T-cell (primary cell): ENCODE measurements at regions not wholly inside any gene's neighbourhood (a gene's known extent, or its start where the extent isn't known, plus 50 kb on each side); places are given as distances from the start of the nearest gene placed in this dataset.

Source experiments
- ATAC-seq, 4 experiments: fragments of 200-7000 bp in 3 of 4; fragments of 150-1000 bp in 1 of 4; cut with Tn5 transposase; replicated peaks in 1 of 4; 1 replicate in 3 of 4; 2 replicates in 1 of 4; pipeline ENCODE4 v1.10.0; 2021; ENCODE audit warnings: moderate library complexity in 3 of 4, mild to moderate bottlenecking in 2 of 4, moderate number of reproducible peaks in 1 of 4
- CTCF ChIA-PET, 2 donors: fragments of 300-600 bp; sonication (Branson Sonifier 250); formaldehyde crosslinking; loops; one replicate each; lab custom pipeline; 2022; ENCODE audit warnings: antibody characterized with exemption in 2 of 2; lab: Charles Lee
- POLR2A ChIA-PET, 2 donors: fragments of 300-600 bp; sonication (Branson Sonifier 250); formaldehyde crosslinking; loops; one replicate each; lab custom pipeline; 2022; ENCODE audit warnings: antibody characterized with exemption in 2 of 2; lab: Charles Lee
- DNase-seq, 35 experiments: peaks; one replicate each; pipeline versions ENCODE4 v3.0.0 to v3.0.0-alpha.2; 2013 to 2023
- H3K27ac ChIP-seq: one replicate; pipeline ENCODE4 v1.5.1; 2013; ENCODE audit warnings: low read length
- H3K27me3 ChIP-seq, 2 experiments: replicated peaks in 1 of 2; 1 replicate in 1 of 2; 2 replicates in 1 of 2; pipeline versions ENCODE4 v1.6.1 to v1.7.0; 2013; ENCODE audit warnings: low read length in 1 of 2, mixed read lengths in 1 of 2; ENCODE audit not compliant: control insufficient read depth in 2 of 2, insufficient read depth in 2 of 2; ENCODE audit errors: extremely low read depth in 1 of 2
- H3K36me3 ChIP-seq, 2 donors: 1 replicate in 1 of 2; 2 replicates in 1 of 2; pipeline versions ENCODE4 v1.6.1 to v1.7.0; 2013; ENCODE audit warnings: low read length in 1 of 2; ENCODE audit not compliant: control insufficient read depth in 2 of 2, insufficient read depth in 1 of 2; ENCODE audit errors: extremely low read depth in 1 of 2
- H3K4me1 ChIP-seq, 2 experiments: 1 replicate in 1 of 2; 2 replicates in 1 of 2; pipeline versions ENCODE4 v1.6.1 to v1.7.0; 2013; ENCODE audit warnings: low read length in 2 of 2, mixed read lengths in 1 of 2; ENCODE audit not compliant: insufficient read depth in 2 of 2, control insufficient read depth in 1 of 2; ENCODE audit errors: extremely low read depth in 1 of 2
- H3K4me3 ChIP-seq, 2 donors: 1 replicate in 1 of 2; 2 replicates in 1 of 2; pipeline versions ENCODE4 v1.5.1 to v1.7.0; 2013; ENCODE audit warnings: mild to moderate bottlenecking in 2 of 2, low read length in 1 of 2, moderate library complexity in 1 of 2; ENCODE audit not compliant: control insufficient read depth in 1 of 2; ENCODE audit errors: extremely low read depth in 1 of 2
- H3K9me3 ChIP-seq: 2 replicates; pipeline ENCODE4 v1.7.0; 2013
- H3K27ac Mint-ChIP-seq, 2 donors: one replicate each; pipeline ENCODE4 v1.8.0; 2020 to 2021; ENCODE audit warnings: mild to moderate bottlenecking in 2 of 2, mixed read lengths in 2 of 2
- H3K27me3 Mint-ChIP-seq, 2 donors: one replicate each; pipeline ENCODE4 v1.8.0; 2021 to 2022; ENCODE audit warnings: mixed read lengths in 2 of 2
- H3K36me3 Mint-ChIP-seq: one replicate; pipeline ENCODE4 v1.8.0; 2021; ENCODE audit warnings: mixed read lengths
- H3K4me1 Mint-ChIP-seq, 3 donors: one replicate each; pipeline ENCODE4 v1.8.0; 2020 to 2022; ENCODE audit warnings: mixed read lengths in 3 of 3, mild to moderate bottlenecking in 1 of 3
- H3K4me3 Mint-ChIP-seq, 3 donors: one replicate each; pipeline ENCODE4 v1.8.0; 2020 to 2022; ENCODE audit warnings: mild to moderate bottlenecking in 3 of 3, mixed read lengths in 3 of 3, moderate library complexity in 3 of 3
- H3K9me3 Mint-ChIP-seq, 3 donors: one replicate each; pipeline ENCODE4 v1.8.0; 2020 to 2022; ENCODE audit warnings: mixed read lengths in 3 of 3
- WGBS: methylation state at CpG from one replicate; pipeline ENCODE4 v1.1.5; 2013; ENCODE audit warnings: missing lambda C conversion rate; ENCODE audit not compliant: insufficient coverage; 5-methylcytosine and 5-hydroxymethylcytosine counted together

DNA sequence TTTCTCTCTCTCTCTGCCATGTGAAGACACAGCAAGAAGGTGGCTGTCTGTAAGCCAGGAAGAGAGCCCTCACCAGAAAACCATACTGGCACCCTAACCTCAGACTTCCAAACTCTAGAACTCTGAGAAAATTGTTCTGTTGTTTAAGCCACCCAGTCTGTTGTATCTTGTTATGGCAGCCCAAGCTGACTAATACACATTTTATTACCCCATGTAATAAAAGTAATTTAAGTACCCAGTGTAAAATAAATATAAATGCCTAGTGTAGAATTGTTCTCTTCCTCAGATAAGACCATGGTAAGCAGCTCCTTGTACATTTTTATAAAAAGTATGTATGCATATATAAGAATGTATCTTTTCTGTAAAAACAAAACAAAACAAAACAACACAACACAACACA, 119.7 kb downstream of the DTL start:
- H3K4me3 Mint-ChIP-seq, result no peak overlapping the region
- H3K4me1 Mint-ChIP-seq, result peaks cover 10 to 14% (median 10%) of the 10 kb centered on the region in 3 donors
- POLR2A ChIA-PET, result no interaction called here
- ATAC-seq, result no peak
- peaks cover 0 to 7% (median 2%) of the 10 kb centered on the region in 3 donors for H3K9me3 Mint-ChIP-seq
- no peak overlapping the region for H3K4me3 ChIP-seq
- no peaks in the 10 kb centered on the region for H3K36me3 Mint-ChIP-seq
- H3K27me3 Mint-ChIP-seq, result no peaks in the 10 kb centered on the region
- CTCF ChIA-PET, result no interaction called here
- no peaks in the 10 kb centered on the region for H3K36me3 ChIP-seq
- no peak for DNase-seq
- no peaks in the 10 kb centered on the region for H3K27me3 ChIP-seq
- H3K27ac Mint-ChIP-seq, result no peak overlapping the region
- H3K4me1 ChIP-seq, result peaks cover 4 to 9% of the 10 kb centered on the region in 2 experiments
- no peaks in the 10 kb centered on the region for H3K9me3 ChIP-seq
- H3K27ac ChIP-seq, result no peak overlapping the region

- Histone ChIP-seq H3K36me3 (no peaks in the 10 kb centered on the region), H3K4me1 (peaks cover 9 to 12% of the 10 kb centered on the region in 2 experiments), H3K27ac (no peak overlapping the region), H3K9me3 (no peaks in the 10 kb centered on the region), H3K4me3 (no peak overlapping the region), H3K27me3 (no peaks in the 10 kb centered on the region)
- ATAC-seq (no peak), DNase-seq (no peak)
- H3K36me3 Mint-ChIP-seq, result no peaks in the 10 kb centered on the region
- peaks cover 0 to 7% (median 2%) of the 10 kb centered on the region in 3 donors for H3K9me3 Mint-ChIP-seq
- CTCF ChIA-PET, result no interaction called here
- no peak overlapping the region for H3K27ac Mint-ChIP-seq
- POLR2A ChIA-PET, result no interaction called here
- WGBS, result 92% methylated on average over 6 of the region's 6 CpGs
- H3K4me3 Mint-ChIP-seq, result no peak overlapping the region
- no peaks in the 10 kb centered on the region for H3K27me3 Mint-ChIP-seq
- peaks cover 19 to 24% (median 24%) of the 10 kb centered on the region in 3 donors for H3K4me1 Mint-ChIP-seq
Observed at GRCh38 chr1:212157252-212157651, 121.7 kb downstream of the DTL start.

DNA sequence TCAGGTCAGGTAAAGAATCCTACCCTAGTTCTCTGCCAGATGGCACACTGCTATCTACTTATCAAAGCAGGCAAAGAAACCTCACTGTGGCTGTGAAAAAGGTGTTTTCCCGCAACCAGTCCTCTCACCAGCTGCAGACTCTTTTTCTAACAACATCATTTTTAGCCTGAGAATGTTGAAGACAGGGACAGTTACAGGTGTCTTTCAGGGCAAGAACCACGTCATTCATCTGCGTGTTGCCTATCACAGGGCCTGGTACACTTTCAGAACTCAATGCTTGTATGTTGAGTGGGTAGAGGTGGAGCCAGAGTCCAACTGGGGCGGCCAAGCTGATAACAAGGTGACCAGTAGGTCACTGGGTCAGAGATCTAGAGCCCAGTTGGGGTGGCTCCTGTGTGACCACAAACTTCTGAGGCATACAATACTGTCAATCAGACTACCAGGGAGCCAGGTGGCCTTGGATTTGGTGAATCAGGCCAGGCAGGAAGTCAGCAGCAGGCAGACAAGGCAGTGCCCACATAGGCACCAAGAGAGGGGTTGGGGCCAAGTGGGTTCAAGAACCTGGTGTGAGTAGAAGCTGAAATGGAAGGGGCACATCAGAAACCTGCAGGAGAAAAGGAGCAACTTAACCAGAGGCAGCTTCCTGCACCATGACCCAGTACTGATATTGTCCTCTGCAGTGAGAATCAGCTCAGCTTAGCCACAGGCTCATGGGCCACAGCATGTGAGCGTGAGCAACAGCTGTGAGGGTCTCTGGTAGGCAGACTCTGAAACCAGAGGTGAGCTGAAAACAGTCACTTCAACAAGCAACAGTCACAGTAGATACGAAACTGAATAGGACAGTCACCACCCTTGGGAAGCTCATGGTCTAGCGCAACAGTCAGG, 123.6 kb downstream of the DTL start:
- 49% methylated on average over 3 of the region's 7 CpGs for WGBS

GRCh38 chr1:212161231-212161781, 123.9 kb upstream of the PPP2R5A start:
- no peak overlapping the region for H3K4me3 Mint-ChIP-seq
- Histone ChIP-seq H3K9me3 (no peaks in the 10 kb centered on the region), H3K4me1 (peaks cover 16 to 22% of the 10 kb centered on the region in 2 experiments), H3K27ac (no peak overlapping the region), H3K27me3 (no peaks in the 10 kb centered on the region), H3K36me3 (no peaks in the 10 kb centered on the region), H3K4me3 (no peak overlapping the region)
- ChIA-PET CTCF (interaction anchor here in 1 of 2 donors (0.5 to 1.0 kb wide), 2 partner anchors 91 to 133 kb away, joined by 3 to 4 read pairs; no protein-coding TSS in a partner anchor), POLR2A (interaction anchor here in 1 of 2 donors (0.5 kb wide), 1 partner anchor 582 kb away, joined by 3 read pairs; no protein-coding TSS in a partner anchor)
- peaks cover 19 to 30% (median 24%) of the 10 kb centered on the region in 3 donors for H3K4me1 Mint-ChIP-seq
- WGBS, result 20% methylated on average over 1 of the region's 2 CpGs
- no peak overlapping the region for H3K27ac Mint-ChIP-seq
- H3K36me3 Mint-ChIP-seq, result no peaks in the 10 kb centered on the region
- no peaks in the 10 kb centered on the region for H3K9me3 Mint-ChIP-seq
- no peaks in the 10 kb centered on the region for H3K27me3 Mint-ChIP-seq
- no peak for ATAC-seq
- DNase-seq, result no peak

More for the DNA sequence above, 123.6 kb downstream of the DTL start:
- Histone ChIP-seq H3K27me3 (no peaks in the 10 kb centered on the region), H3K4me3 (no peak overlapping the region), H3K27ac (peak overlapping the region; percentile 45), H3K9me3 (no peaks in the 10 kb centered on the region), H3K36me3 (no peaks in the 10 kb centered on the region), H3K4me1 (peaks cover 16 to 22% of the 10 kb centered on the region in 2 experiments)
- no peaks in the 10 kb centered on the region for H3K27me3 Mint-ChIP-seq
- ATAC-seq (peak in 3 of 4 experiments; percentile 30 to 90 (median 41)), DNase-seq (peak in 29 of 35 experiments; percentile 1 to 64 (median 17))
- POLR2A ChIA-PET, result interaction anchor here in 1 of 2 donors (0.6 to 1.0 kb wide), 2 partner anchors 128 to 313 kb away, joined by 3 read pairs; no protein-coding TSS in a partner anchor
- CTCF ChIA-PET, result interaction anchor here in 1 of 2 donors (0.7 kb wide), 1 partner anchor 220 kb away, joined by 3 read pairs; no protein-coding TSS in a partner anchor
- peaks cover 19 to 30% (median 24%) of the 10 kb centered on the region in 3 donors for H3K4me1 Mint-ChIP-seq
- no peaks in the 10 kb centered on the region for H3K36me3 Mint-ChIP-seq
- peak overlapping the region in 1 of 3 donors; percentile 44 for H3K4me3 Mint-ChIP-seq
- H3K9me3 Mint-ChIP-seq, result no peaks in the 10 kb centered on the region
- peak overlapping the region in 1 of 2 donors; percentile 28 for H3K27ac Mint-ChIP-seq

DNA sequence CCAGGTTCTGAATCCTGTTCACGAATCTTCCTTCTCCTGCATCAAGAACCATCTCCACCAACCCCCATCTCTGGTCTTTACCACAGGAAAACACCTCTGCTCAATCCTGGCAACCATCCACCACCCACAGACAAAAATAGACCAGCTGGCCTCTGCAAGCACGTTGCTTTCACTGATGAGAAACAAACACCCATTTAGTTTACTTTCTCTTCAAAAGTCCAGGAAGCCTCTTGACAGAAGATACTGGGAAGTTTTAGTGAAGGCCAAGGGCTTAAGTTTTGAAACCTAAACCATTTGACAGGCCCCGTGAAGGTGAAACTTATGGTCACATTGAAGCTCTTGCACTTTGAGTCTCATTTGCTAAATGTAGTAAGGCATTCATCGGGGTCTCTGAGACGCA, 122.6 kb upstream of the PPP2R5A start:
- peaks cover 22 to 26% of the 10 kb centered on the region in 2 experiments for H3K4me1 ChIP-seq
- ChIA-PET CTCF (interaction anchor here in 1 of 2 donors (0.5 to 0.6 kb wide), 2 partner anchors 35 to 366 kb away, joined by 6 read pairs; no protein-coding TSS in a partner anchor), POLR2A (interaction anchor here in 1 of 2 donors (0.7 kb wide), 1 partner anchor 226 kb away, joined by 14 read pairs; no protein-coding TSS in a partner anchor)
- H3K27me3 ChIP-seq, result no peaks in the 10 kb centered on the region
- no peak overlapping the region for H3K27ac ChIP-seq
- DNase-seq, result peak in 23 of 35 experiments; percentile 2 to 44 (median 15)
- H3K9me3 Mint-ChIP-seq, result no peaks in the 10 kb centered on the region
- H3K9me3 ChIP-seq, result no peaks in the 10 kb centered on the region
- no peaks in the 10 kb centered on the region for H3K36me3 ChIP-seq
- no peaks in the 10 kb centered on the region for H3K27me3 Mint-ChIP-seq
- ATAC-seq, result peak; percentile 25 to 61 (median 38)
- no peaks in the 10 kb centered on the region for H3K36me3 Mint-ChIP-seq
- WGBS, result 8% methylated on average over 3 of the region's 5 CpGs
- no peak overlapping the region for H3K4me3 ChIP-seq
- H3K4me1 Mint-ChIP-seq, result peaks cover 22 to 33% (median 24%) of the 10 kb centered on the region in 3 donors
- peak overlapping the region; percentile 6 to 7 for H3K27ac Mint-ChIP-seq
- peak overlapping the region; percentile 1 to 57 (median 2) for H3K4me3 Mint-ChIP-seq
